GM12891 (cell line): ENCODE measurements at regions not wholly inside any gene's neighbourhood (a gene's known extent, or its start where the extent isn't known, plus 50 kb on each side); places are given as distances from the start of the nearest gene placed in this dataset.

ENCODE experiments used
- PAX5 ChIP-seq: IDR thresholded peaks from 2 replicates; pipeline ENCODE4 v1.6.1; 2011; ENCODE audit warnings: low read length, moderate library complexity, mild to moderate bottlenecking; ENCODE audit not compliant: insufficient read depth, severe bottlenecking
- POLR2AphosphoS5 ChIP-seq: IDR thresholded peaks from 2 replicates; pipeline ENCODE4 v1.6.1; 2011; ENCODE audit warnings: low read depth, low read length, control low read depth

GRCh38 chr14:43669355-43669754, 837.7 kb downstream of the FSCB start:
- no peak for TF ChIP-seq POLR2AphosphoS5
- no peak for TF ChIP-seq PAX5
